ENCODE measurements at regions not wholly inside any gene's neighbourhood (a gene's known extent, or its start where the extent isn't known, plus 50 kb on each side); places are given as distances from the start of the nearest gene placed in this dataset.
"Not testable (repeated sequence)": the region's sequence is repeated elsewhere in the genome, so short reads cannot be mapped to it uniquely, and the experiment has no call there.

- not testable (repeated sequence) for H3K9me3 ChIP-seq; DNase-seq (ENCODE audit: extremely low spot score in 2 of 2)
- intact Hi-C loops (cut with DNase I): loop anchor here (10.0 kb wide), 1 partner anchor 92 kb away; no protein-coding TSS in a partner anchor
These were observed 100.8 kb downstream of the ALG10 start for GRCh38 chr12:34123092-34123491.

DNA sequence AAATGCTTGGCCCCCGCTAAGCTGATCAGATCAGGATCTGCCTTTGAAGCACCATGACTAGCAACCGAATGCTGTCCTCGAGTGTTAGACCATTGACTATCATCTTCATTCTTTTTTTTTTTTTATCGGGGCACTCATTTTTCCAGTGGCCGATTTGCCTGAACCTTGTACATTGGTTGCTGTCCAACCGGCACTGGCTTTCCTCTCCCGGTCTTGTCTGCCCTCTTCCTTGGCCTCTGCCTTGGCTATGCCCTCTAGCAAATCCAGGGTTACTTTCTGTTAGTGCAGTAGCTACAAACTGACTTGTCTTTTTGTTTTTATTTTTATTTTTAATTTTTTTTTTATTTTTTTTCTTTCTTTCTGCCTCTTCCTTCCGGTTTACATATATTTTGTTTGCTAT, 102.3 kb downstream of the ALG10 start:
- DNase-seq (ENCODE audit: extremely low spot score in 2 of 2): no peak
- Histone ChIP-seq H3K9me3 (no peaks in the 10 kb centered on the region), H3K4me3 (no peak overlapping the region), H3K27me3 (no peaks in the 10 kb centered on the region), H3K27ac (no peak overlapping the region), H3K36me3 (no peaks in the 10 kb centered on the region), H3K4me1 (no peaks in the 10 kb centered on the region)
- no peak for TF ChIP-seq POLR2A (IDR thresholded peaks at IDR 0.05)
- TF ChIP-seq, protein P1, sequence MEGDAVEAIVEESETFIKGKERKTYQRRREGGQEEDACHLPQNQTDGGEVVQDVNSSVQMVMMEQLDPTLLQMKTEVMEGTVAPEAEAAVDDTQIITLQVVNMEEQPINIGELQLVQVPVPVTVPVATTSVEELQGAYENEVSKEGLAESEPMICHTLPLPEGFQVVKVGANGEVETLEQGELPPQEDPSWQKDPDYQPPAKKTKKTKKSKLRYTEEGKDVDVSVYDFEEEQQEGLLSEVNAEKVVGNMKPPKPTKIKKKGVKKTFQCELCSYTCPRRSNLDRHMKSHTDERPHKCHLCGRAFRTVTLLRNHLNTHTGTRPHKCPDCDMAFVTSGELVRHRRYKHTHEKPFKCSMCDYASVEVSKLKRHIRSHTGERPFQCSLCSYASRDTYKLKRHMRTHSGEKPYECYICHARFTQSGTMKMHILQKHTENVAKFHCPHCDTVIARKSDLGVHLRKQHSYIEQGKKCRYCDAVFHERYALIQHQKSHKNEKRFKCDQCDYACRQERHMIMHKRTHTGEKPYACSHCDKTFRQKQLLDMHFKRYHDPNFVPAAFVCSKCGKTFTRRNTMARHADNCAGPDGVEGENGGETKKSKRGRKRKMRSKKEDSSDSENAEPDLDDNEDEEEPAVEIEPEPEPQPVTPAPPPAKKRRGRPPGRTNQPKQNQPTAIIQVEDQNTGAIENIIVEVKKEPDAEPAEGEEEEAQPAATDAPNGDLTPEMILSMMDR (IDR thresholded peaks at IDR 0.05): no peak
- intact Hi-C loops (cut with DNase I): loop anchor here (10.0 kb wide), 1 partner anchor 90 kb away; no protein-coding TSS in a partner anchor

More at GRCh38 chr12:34123092-34123491, 100.8 kb downstream of the ALG10 start:
- H3K36me3 ChIP-seq, H3K4me1 ChIP-seq, H3K4me3 ChIP-seq, H3K27ac ChIP-seq, H3K27me3 ChIP-seq: not testable (repeated sequence)
- TF ChIP-seq, protein P1 (IDR thresholded peaks at IDR 0.05): peak; percentile 40 to 59 (median 48)

DNA sequence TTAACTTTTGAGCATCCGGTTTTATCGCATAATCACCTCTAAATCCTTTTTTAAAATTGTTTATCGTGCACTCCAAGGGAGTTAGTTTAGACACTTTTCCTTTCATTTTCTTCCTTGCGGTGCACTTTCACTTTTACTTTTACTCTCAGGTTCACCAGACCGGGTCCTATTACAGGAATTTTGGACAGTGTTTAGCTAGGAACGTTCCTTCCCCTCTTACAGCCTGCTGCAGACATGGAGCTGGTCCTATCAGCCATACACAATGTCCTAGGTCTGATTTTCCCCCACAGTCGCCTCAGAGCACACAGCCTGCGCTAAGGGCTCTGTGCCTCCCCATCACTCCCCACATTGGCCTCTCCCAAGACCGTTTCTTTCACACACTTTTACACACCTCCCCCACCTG, 103.9 kb downstream of the ALG10 start:
- H3K36me3 ChIP-seq: no peaks in the 10 kb centered on the region
- intact Hi-C loops (cut with DNase I): loop anchor here (10.0 kb wide), 1 partner anchor 89 kb away; no protein-coding TSS in a partner anchor
- no peak for DNase-seq (ENCODE audit: extremely low spot score in 2 of 2)
- H3K27ac ChIP-seq: no peak overlapping the region
- no peak overlapping the region for H3K4me3 ChIP-seq
- no peaks in the 10 kb centered on the region for H3K4me1 ChIP-seq
- TF ChIP-seq POLR2A (IDR thresholded peaks at IDR 0.05): no peak
- H3K9me3 ChIP-seq: no peaks in the 10 kb centered on the region
- H3K27me3 ChIP-seq: no peaks in the 10 kb centered on the region

- no peak overlapping the region for H3K27ac ChIP-seq
- TF ChIP-seq, protein P1 (IDR thresholded peaks at IDR 0.05): no peak
- TF ChIP-seq POLR2A (IDR thresholded peaks at IDR 0.05) (no peak), POLR2AphosphoS5 (IDR thresholded peaks at IDR 0.05; ENCODE audit: insufficient read depth in 1 of 2, low read depth in 1 of 2) (no peak)
- no peak overlapping the region for H3K4me3 ChIP-seq
- no peaks in the 10 kb centered on the region for H3K27me3 ChIP-seq
- H3K4me1 ChIP-seq: no peaks in the 10 kb centered on the region
- no peaks in the 10 kb centered on the region for H3K36me3 ChIP-seq
- intact Hi-C loops (cut with DNase I): loop anchor here (10.0 kb wide), 1 partner anchor 88 kb away; no protein-coding TSS in a partner anchor
- no peak for DNase-seq (ENCODE audit: extremely low spot score in 2 of 2)
- no peaks in the 10 kb centered on the region for H3K9me3 ChIP-seq
These were observed 104.5 kb downstream of the ALG10 start for GRCh38 chr12:34126805-34127204.

- not testable (repeated sequence) for H3K27ac ChIP-seq; H3K4me1 ChIP-seq; H3K36me3 ChIP-seq; DNase-seq (ENCODE audit: extremely low spot score in 2 of 2); H3K4me3 ChIP-seq; H3K9me3 ChIP-seq; H3K27me3 ChIP-seq
- intact Hi-C loops (cut with DNase I): loop anchor here (10.0 kb wide), 1 partner anchor 87 kb away; no protein-coding TSS in a partner anchor
These were observed 105.1 kb downstream of the ALG10 start for GRCh38 chr12:34127379-34127778.

GRCh38 chr12:34142430-34142829, 120.1 kb downstream of the ALG10 start:
- Histone ChIP-seq H3K4me1 (no peaks in the 10 kb centered on the region), H3K27ac (no peak overlapping the region), H3K36me3 (no peaks in the 10 kb centered on the region), H3K9me3 (no peaks in the 10 kb centered on the region), H3K4me3 (no peak overlapping the region), H3K27me3 (no peaks in the 10 kb centered on the region)
- intact Hi-C loops (cut with DNase I): no loop called here
- no peak for DNase-seq (ENCODE audit: extremely low spot score in 2 of 2)
- TF ChIP-seq, protein P1 (IDR thresholded peaks at IDR 0.05): no peak
- no peak for TF ChIP-seq POLR2A (IDR thresholded peaks at IDR 0.05)
- TF ChIP-seq POLR2AphosphoS5 (IDR thresholded peaks at IDR 0.05; ENCODE audit: insufficient read depth in 1 of 2, low read depth in 1 of 2): no peak

All from vagina (tissue), 2 donors.